H9 (cell line): ENCODE measurements at regions not wholly inside any gene's neighbourhood (a gene's known extent, or its start where the extent isn't known, plus 50 kb on each side); places are given as distances from the start of the nearest gene placed in this dataset.

Experiments
- DNase-seq: peaks from one replicate; pipeline ENCODE4 v3.0.0-alpha.2; 2017
- H2AFZ ChIP-seq: one replicate; pipeline ENCODE4 v1.6.1; 2013; ENCODE audit warnings: mild to moderate bottlenecking, low read length, control low read depth, moderate library complexity
- H2AK5ac ChIP-seq: 2 replicates; pipeline ENCODE4 v1.6.1; 2013; ENCODE audit warnings: low read length, control low read depth, mixed read lengths; ENCODE audit not compliant: insufficient read length
- H2BK120ac ChIP-seq: one replicate; pipeline ENCODE4 v1.6.1; 2013; ENCODE audit warnings: low read depth, mild to moderate bottlenecking, low read length, control low read depth, inconsistent platforms; ENCODE audit not compliant: poor library complexity, severe bottlenecking
- H2BK12ac ChIP-seq: 2 replicates; pipeline ENCODE4 v1.6.1; 2013; ENCODE audit warnings: low read length, control low read depth, mixed read lengths, low read depth; ENCODE audit not compliant: insufficient read length
- H2BK15ac ChIP-seq: 2 replicates; pipeline ENCODE4 v1.6.1; 2013; ENCODE audit warnings: low read depth, low read length, control low read depth
- H2BK20ac ChIP-seq: one replicate; pipeline ENCODE4 v1.6.1; 2013; ENCODE audit warnings: low read depth, mild to moderate bottlenecking, low read length, control low read depth, inconsistent platforms; ENCODE audit not compliant: poor library complexity, severe bottlenecking
- H2BK5ac ChIP-seq: 2 replicates; pipeline ENCODE4 v1.6.1; 2013; ENCODE audit warnings: low read length, control low read depth, mixed read lengths; ENCODE audit not compliant: insufficient read length
- H3K14ac ChIP-seq: 2 replicates; pipeline ENCODE4 v1.6.1; 2013; ENCODE audit warnings: low read length, control low read depth; ENCODE audit not compliant: insufficient read depth
- H3K18ac ChIP-seq: 2 replicates; pipeline ENCODE4 v1.6.1; 2013; ENCODE audit warnings: low read depth, mild to moderate bottlenecking, mixed read lengths, low read length, control low read depth; ENCODE audit not compliant: insufficient read length
- H3K23ac ChIP-seq: 2 replicates; pipeline ENCODE4 v1.6.1; 2013; ENCODE audit warnings: low read length, control low read depth, mixed read lengths, low read depth; ENCODE audit not compliant: insufficient read length
- H3K23me2 ChIP-seq: 2 replicates; pipeline ENCODE4 v1.6.1; 2013; ENCODE audit warnings: low read depth, mild to moderate bottlenecking, mixed read lengths, low read length, control low read depth; ENCODE audit not compliant: insufficient read length, poor library complexity, severe bottlenecking
- H3K27ac ChIP-seq: 2 replicates; pipeline ENCODE4 v1.5.1; 2013; ENCODE audit warnings: low read length, control low read depth, mixed read lengths, low read depth; ENCODE audit not compliant: insufficient read length
- H3K27me3 ChIP-seq: 2 replicates; pipeline ENCODE4 v1.6.1; 2013; ENCODE audit warnings: low read length, control low read depth, inconsistent platforms; ENCODE audit not compliant: insufficient read depth
- H3K4ac ChIP-seq: 2 replicates; pipeline ENCODE4 v1.6.1; 2013; ENCODE audit warnings: low read depth, mild to moderate bottlenecking, control low read depth, inconsistent platforms, low read length, moderate library complexity
- H3K4me1 ChIP-seq: 2 replicates; pipeline ENCODE4 v1.6.1; 2013; ENCODE audit warnings: low read length, control low read depth, inconsistent platforms; ENCODE audit not compliant: insufficient read depth
- H3K4me2 ChIP-seq: 2 replicates; pipeline ENCODE4 v1.6.1; 2013; ENCODE audit warnings: low read length, control low read depth, mixed read lengths; ENCODE audit not compliant: insufficient read length, insufficient read depth
- H3K56ac ChIP-seq: 2 replicates; pipeline ENCODE4 v1.6.1; 2013; ENCODE audit warnings: low read depth, mild to moderate bottlenecking, mixed read lengths, low read length, control low read depth; ENCODE audit not compliant: insufficient read length
- H3K79me1 ChIP-seq: 2 replicates; pipeline ENCODE4 v1.6.1; 2013; ENCODE audit warnings: low read depth, mild to moderate bottlenecking, moderate library complexity, low read length, control low read depth, inconsistent platforms; ENCODE audit not compliant: insufficient read depth, poor library complexity, severe bottlenecking
- H3K79me2 ChIP-seq: 2 replicates; pipeline ENCODE4 v1.6.1; 2013; ENCODE audit warnings: low read length, control low read depth, inconsistent platforms; ENCODE audit not compliant: insufficient read depth
- H3K9ac ChIP-seq: 2 replicates; pipeline ENCODE4 v1.6.1; 2013; ENCODE audit warnings: low read length, control low read depth, mixed read lengths; ENCODE audit not compliant: insufficient read length; ENCODE audit errors: extremely low read depth
- H3K9me3 ChIP-seq: one replicate; pipeline ENCODE4 v1.6.1; 2013; ENCODE audit warnings: low read depth, low read length, inconsistent platforms; ENCODE audit not compliant: control insufficient read depth
- H3T11ph ChIP-seq: one replicate; pipeline ENCODE4 v1.6.1; 2013; ENCODE audit warnings: mild to moderate bottlenecking, low read length, control low read depth, inconsistent platforms
- H4K20me1 ChIP-seq: one replicate; pipeline ENCODE4 v1.6.1; 2013; ENCODE audit not compliant: control insufficient read depth, insufficient read length, insufficient read depth
- H4K5ac ChIP-seq: 2 replicates; pipeline ENCODE4 v1.6.1; 2013; ENCODE audit warnings: low read depth, mild to moderate bottlenecking, mixed read lengths, low read length, control low read depth; ENCODE audit not compliant: insufficient read length
- H4K8ac ChIP-seq: replicated peaks from 2 replicates; pipeline ENCODE4 v1.6.1; 2013; ENCODE audit warnings: low read length, control low read depth, mixed read lengths, low read depth; ENCODE audit not compliant: insufficient read length
- H4K91ac ChIP-seq: 2 replicates; pipeline ENCODE4 v1.6.1; 2013; ENCODE audit warnings: low read depth, mild to moderate bottlenecking, moderate library complexity, mixed read lengths, low read length, control low read depth; ENCODE audit not compliant: insufficient read length
- H3K27ac Mint-ChIP-seq, 3 experiments: 2 replicates in 2 of 3; 3 replicates in 1 of 3; pipeline ENCODE4 v1.8.0; 2020 to 2021; ENCODE audit warnings: mixed read lengths in 3 of 3, mild to moderate bottlenecking in 1 of 3, moderate library complexity in 1 of 3
- H3K27me3 Mint-ChIP-seq: 2 replicates; pipeline ENCODE4 v1.8.0; 2021; ENCODE audit warnings: low read depth, mild to moderate bottlenecking, moderate library complexity, mixed read lengths
- H3K36me3 Mint-ChIP-seq, 3 experiments: 2 replicates in 2 of 3; 3 replicates in 1 of 3; pipeline ENCODE4 v1.8.0; 2020 to 2021; ENCODE audit warnings: low read depth in 3 of 3, mixed read lengths in 3 of 3; ENCODE audit not compliant: insufficient read depth in 1 of 3
- H3K4me1 Mint-ChIP-seq, 2 experiments: 2 replicates each; pipeline ENCODE4 v1.8.0; 2020; ENCODE audit warnings: mixed read lengths in 2 of 2
- H3K4me3 Mint-ChIP-seq, 2 experiments: 2 replicates in 1 of 2; 3 replicates in 1 of 2; pipeline ENCODE4 v1.8.0; 2020 to 2021; ENCODE audit warnings: mild to moderate bottlenecking in 2 of 2, mixed read lengths in 2 of 2, moderate library complexity in 1 of 2
- H3K9me3 Mint-ChIP-seq, 2 experiments: 2 replicates in 1 of 2; 3 replicates in 1 of 2; pipeline ENCODE4 v1.8.0; 2020; ENCODE audit warnings: mild to moderate bottlenecking in 2 of 2, mixed read lengths in 2 of 2, moderate library complexity in 1 of 2
- CTCF ChIP-seq: fragments of 200-600 bp; sonication (generic); conservative IDR thresholded peaks from 3 replicates; pipeline ENCODE4 v1.8.0; 2021; ENCODE audit warnings: antibody characterized with exemption, mild to moderate bottlenecking
- WGBS: extraction: QIAGEN DNeasy Blood & Tissue Kit; methylation state at CpG from one replicate; pipeline ENCODE4 v1.1.7; 2013; ENCODE audit warnings: missing lambda C conversion rate, low lambda C conversion rate, mixed read lengths; ENCODE audit not compliant: insufficient read length; ENCODE audit errors: extremely low coverage; 5-methylcytosine and 5-hydroxymethylcytosine counted together

GRCh38 chr11:25862159-25862558, 469.8 kb upstream of the ANO3 start:
- Histone ChIP-seq H3K14ac (no peak overlapping the region), H3K23me2 (no peaks in the 10 kb centered on the region), H2AFZ (no peak overlapping the region), H4K8ac (no peak overlapping the region), H3K23ac (no peak overlapping the region), H3K4me1 (no peaks in the 10 kb centered on the region), H3K27me3 (no peaks in the 10 kb centered on the region), H4K5ac (no peak overlapping the region), H3K27ac (no peak overlapping the region), H3K79me2 (no peaks in the 10 kb centered on the region), H3K9me3 (no peaks in the 10 kb centered on the region), H3K56ac (no peak overlapping the region), H2BK5ac (no peak overlapping the region), H3K9ac (no peak overlapping the region), H2BK15ac (no peak overlapping the region), H4K91ac (no peak overlapping the region), H3T11ph (no peak overlapping the region), H3K18ac (no peak overlapping the region), H2BK20ac (no peak overlapping the region), H3K4ac (no peak overlapping the region), H4K20me1 (no peaks in the 10 kb centered on the region), H3K4me2 (no peak overlapping the region), H2BK120ac (no peak overlapping the region), H2AK5ac (no peak overlapping the region), H3K79me1 (no peaks in the 10 kb centered on the region), H2BK12ac (no peak overlapping the region)
- no peak for DNase-seq
- Mint-ChIP-seq H3K9me3 (no peaks in the 10 kb centered on the region), H3K27ac (no peak overlapping the region), H3K4me1 (peaks cover 0 to 3% of the 10 kb centered on the region in 2 experiments; a peak in 2 of 4 replicates), H3K27me3 (no peaks in the 10 kb centered on the region), H3K36me3 (no peaks in the 10 kb centered on the region), H3K4me3 (no peak overlapping the region)
- no peak for TF ChIP-seq CTCF
- WGBS: no CpG with 5 or more reads among the region's 1 CpG
